NB4 (cell line): ENCODE measurements at regions not wholly inside any gene's neighbourhood (a gene's known extent, or its start where the extent isn't known, plus 50 kb on each side); places are given as distances from the start of the nearest gene placed in this dataset.
"Not testable (repeated sequence)": the region's sequence is repeated elsewhere in the genome, so short reads cannot be mapped to it uniquely, and the experiment has no call there.

Experiments
- MAX ChIP-seq: IDR thresholded peaks from 2 replicates; pipeline ENCODE4 v1.6.1; 2011; ENCODE audit warnings: low read depth, low read length
- MYC ChIP-seq: IDR thresholded peaks from 2 replicates; pipeline ENCODE4 v1.6.1; 2011; ENCODE audit warnings: low read depth, low read length
- POLR2A ChIP-seq: IDR thresholded peaks from 2 replicates; pipeline ENCODE4 v1.6.1; 2011; ENCODE audit warnings: mild to moderate bottlenecking; ENCODE audit not compliant: insufficient read length; ENCODE audit errors: extremely low read depth
- TF ChIP-seq, protein P1 (sequence below): IDR thresholded peaks from one replicate; pipeline ENCODE4 v1.5.1; 2012; ENCODE audit warnings: low read depth, low read length

GRCh38 chr1:68923475-68924088 is 426.7 kb upstream of the DEPDC1 start:
- TF ChIP-seq, protein P1, sequence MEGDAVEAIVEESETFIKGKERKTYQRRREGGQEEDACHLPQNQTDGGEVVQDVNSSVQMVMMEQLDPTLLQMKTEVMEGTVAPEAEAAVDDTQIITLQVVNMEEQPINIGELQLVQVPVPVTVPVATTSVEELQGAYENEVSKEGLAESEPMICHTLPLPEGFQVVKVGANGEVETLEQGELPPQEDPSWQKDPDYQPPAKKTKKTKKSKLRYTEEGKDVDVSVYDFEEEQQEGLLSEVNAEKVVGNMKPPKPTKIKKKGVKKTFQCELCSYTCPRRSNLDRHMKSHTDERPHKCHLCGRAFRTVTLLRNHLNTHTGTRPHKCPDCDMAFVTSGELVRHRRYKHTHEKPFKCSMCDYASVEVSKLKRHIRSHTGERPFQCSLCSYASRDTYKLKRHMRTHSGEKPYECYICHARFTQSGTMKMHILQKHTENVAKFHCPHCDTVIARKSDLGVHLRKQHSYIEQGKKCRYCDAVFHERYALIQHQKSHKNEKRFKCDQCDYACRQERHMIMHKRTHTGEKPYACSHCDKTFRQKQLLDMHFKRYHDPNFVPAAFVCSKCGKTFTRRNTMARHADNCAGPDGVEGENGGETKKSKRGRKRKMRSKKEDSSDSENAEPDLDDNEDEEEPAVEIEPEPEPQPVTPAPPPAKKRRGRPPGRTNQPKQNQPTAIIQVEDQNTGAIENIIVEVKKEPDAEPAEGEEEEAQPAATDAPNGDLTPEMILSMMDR: not testable (repeated sequence)
- TF ChIP-seq MAX, POLR2A, MYC: not testable (repeated sequence)
